Endothelial cell (in vitro differentiated cells): ENCODE measurements at regions not wholly inside any gene's neighbourhood (a gene's known extent, or its start where the extent isn't known, plus 50 kb on each side); places are given as distances from the start of the nearest gene placed in this dataset.

Source experiments
- DNase-seq: peaks from one replicate; pipeline ENCODE4 v3.0.0; 2021; ENCODE audit warnings: low spot score
- H3K27ac Mint-ChIP-seq: one replicate; pipeline ENCODE4 v1.8.0; 2021; ENCODE audit warnings: mixed read lengths, inconsistent platforms; ENCODE audit not compliant: unreplicated experiment
- H3K27me3 Mint-ChIP-seq: one replicate; pipeline ENCODE4 v1.8.0; 2021; ENCODE audit warnings: mild to moderate bottlenecking, moderate library complexity, mixed read lengths, inconsistent platforms; ENCODE audit not compliant: unreplicated experiment
- H3K36me3 Mint-ChIP-seq: one replicate; pipeline ENCODE4 v1.8.0; 2021; ENCODE audit warnings: mild to moderate bottlenecking, low read depth, mixed read lengths, inconsistent platforms; ENCODE audit not compliant: unreplicated experiment
- H3K4me1 Mint-ChIP-seq: one replicate; pipeline ENCODE4 v1.8.0; 2021; ENCODE audit warnings: mild to moderate bottlenecking, mixed read lengths, inconsistent platforms; ENCODE audit not compliant: unreplicated experiment
- H3K4me3 Mint-ChIP-seq: one replicate; pipeline ENCODE4 v1.8.0; 2021; ENCODE audit warnings: mild to moderate bottlenecking, mixed read lengths, inconsistent platforms; ENCODE audit not compliant: unreplicated experiment
- H3K9me3 Mint-ChIP-seq: one replicate; pipeline ENCODE4 v1.8.0; 2021; ENCODE audit warnings: mixed read lengths, inconsistent platforms; ENCODE audit not compliant: unreplicated experiment
- TF ChIP-seq, protein P1 (sequence below): fragments of 200-600 bp; sonication (generic); IDR thresholded peaks from one replicate; pipeline ENCODE4 v1.5.0; 2021; ENCODE audit warnings: antibody characterized with exemption; ENCODE audit not compliant: unreplicated experiment

GRCh38 chr1:70864302-70864701 lies 183.3 kb downstream of the PTGER3 start:
- Mint-ChIP-seq H3K9me3 (no peaks in the 10 kb centered on the region), H3K4me1 (peaks cover 5% of the 10 kb centered on the region), H3K27me3 (peaks cover 1% of the 10 kb centered on the region), H3K27ac (no peak overlapping the region), H3K36me3 (no peaks in the 10 kb centered on the region), H3K4me3 (no peak overlapping the region)
- TF ChIP-seq, protein P1, sequence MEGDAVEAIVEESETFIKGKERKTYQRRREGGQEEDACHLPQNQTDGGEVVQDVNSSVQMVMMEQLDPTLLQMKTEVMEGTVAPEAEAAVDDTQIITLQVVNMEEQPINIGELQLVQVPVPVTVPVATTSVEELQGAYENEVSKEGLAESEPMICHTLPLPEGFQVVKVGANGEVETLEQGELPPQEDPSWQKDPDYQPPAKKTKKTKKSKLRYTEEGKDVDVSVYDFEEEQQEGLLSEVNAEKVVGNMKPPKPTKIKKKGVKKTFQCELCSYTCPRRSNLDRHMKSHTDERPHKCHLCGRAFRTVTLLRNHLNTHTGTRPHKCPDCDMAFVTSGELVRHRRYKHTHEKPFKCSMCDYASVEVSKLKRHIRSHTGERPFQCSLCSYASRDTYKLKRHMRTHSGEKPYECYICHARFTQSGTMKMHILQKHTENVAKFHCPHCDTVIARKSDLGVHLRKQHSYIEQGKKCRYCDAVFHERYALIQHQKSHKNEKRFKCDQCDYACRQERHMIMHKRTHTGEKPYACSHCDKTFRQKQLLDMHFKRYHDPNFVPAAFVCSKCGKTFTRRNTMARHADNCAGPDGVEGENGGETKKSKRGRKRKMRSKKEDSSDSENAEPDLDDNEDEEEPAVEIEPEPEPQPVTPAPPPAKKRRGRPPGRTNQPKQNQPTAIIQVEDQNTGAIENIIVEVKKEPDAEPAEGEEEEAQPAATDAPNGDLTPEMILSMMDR, result no peak
- no peak for DNase-seq

DNA sequence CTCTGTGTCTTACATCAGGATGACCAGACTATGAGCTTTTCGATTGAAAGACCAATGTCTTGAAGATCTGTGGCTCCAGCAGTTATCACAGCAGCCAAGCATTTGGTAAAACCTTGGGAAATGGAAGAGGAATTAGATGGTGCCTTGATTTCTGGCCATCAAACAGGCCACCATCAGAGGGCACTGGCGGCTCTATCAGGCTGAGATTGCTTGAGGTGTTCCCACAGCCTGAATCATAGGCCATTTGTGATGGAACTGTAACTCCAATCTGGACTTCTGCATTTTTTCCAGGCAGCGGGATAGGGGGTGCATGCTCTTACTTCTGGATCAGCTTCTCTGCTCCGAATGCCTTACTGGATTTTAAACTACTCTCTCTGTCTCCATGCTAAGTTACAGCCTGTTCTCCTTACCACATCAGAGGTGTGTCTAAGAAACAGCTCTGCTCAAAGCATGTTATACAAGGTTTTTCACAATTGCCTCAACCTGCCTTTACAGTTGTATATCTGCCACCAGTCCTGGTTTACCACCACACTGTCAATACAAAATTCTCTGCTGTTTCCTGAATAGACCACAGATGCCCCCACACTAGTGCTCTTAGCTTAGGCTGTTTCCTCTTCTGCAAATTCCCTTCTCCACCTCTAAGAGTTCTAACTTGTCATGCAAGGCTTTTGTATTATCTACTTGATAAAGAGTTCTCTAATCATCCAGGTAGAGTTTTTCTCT lies 180.9 kb downstream of the PTGER3 start:
- Mint-ChIP-seq H3K4me1 (peaks cover 5% of the 10 kb centered on the region), H3K27ac (no peak overlapping the region), H3K4me3 (no peak overlapping the region), H3K9me3 (no peaks in the 10 kb centered on the region), H3K36me3 (no peaks in the 10 kb centered on the region), H3K27me3 (peaks cover 1% of the 10 kb centered on the region)
- TF ChIP-seq, protein P1, result no peak
- no peak for DNase-seq

DNA sequence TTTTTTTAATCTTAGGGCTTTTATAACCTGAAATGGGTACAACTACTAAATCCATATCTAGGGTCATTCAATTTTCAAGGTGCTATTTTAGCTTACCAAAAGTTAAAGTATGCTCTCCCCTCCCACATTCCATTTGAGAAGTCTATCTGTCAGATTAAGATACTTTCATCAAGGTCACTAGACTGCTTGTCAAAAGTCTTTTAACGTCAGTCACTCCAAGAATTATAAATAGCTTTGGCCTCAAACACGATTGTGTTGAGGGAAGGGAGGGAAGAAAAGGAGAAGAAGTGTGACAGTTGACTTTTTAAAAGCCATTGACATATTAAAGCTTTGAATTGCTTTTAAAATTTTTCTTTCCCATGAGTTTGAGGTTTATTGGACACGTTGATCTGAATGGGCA lies 175.8 kb downstream of the PTGER3 start:
- H3K27ac Mint-ChIP-seq, result no peak overlapping the region
- TF ChIP-seq, protein P1, result no peak
- no peaks in the 10 kb centered on the region for H3K36me3 Mint-ChIP-seq
- H3K9me3 Mint-ChIP-seq, result no peaks in the 10 kb centered on the region
- H3K4me3 Mint-ChIP-seq, result no peak overlapping the region
- H3K4me1 Mint-ChIP-seq, result peaks cover 3% of the 10 kb centered on the region
- DNase-seq, result no peak
- H3K27me3 Mint-ChIP-seq, result no peaks in the 10 kb centered on the region

DNA sequence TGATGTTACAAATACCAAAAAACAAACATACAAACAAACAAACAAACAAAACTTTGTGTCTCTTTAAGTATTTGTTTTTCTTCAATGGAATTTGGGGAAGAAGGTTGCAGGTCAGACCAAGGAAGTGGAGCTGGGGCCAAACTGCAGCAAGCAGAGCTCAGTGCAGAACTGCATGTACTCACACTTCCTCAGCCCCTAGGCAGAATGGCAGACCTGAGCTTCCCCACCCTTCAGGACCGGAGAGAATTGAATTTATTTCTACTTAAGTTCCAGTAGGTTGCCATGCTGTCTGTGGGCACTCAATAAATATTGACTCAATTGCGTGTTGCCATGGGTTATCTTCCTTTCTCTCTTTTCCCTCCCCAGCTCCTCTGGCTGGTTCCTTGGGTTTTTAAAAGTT lies 173.6 kb downstream of the PTGER3 start:
- no peaks in the 10 kb centered on the region for H3K36me3 Mint-ChIP-seq
- H3K27ac Mint-ChIP-seq, result no peak overlapping the region
- H3K4me3 Mint-ChIP-seq, result no peak overlapping the region
- no peak for DNase-seq
- no peaks in the 10 kb centered on the region for H3K4me1 Mint-ChIP-seq
- H3K27me3 Mint-ChIP-seq, result no peaks in the 10 kb centered on the region
- TF ChIP-seq, protein P1, result no peak
- no peaks in the 10 kb centered on the region for H3K9me3 Mint-ChIP-seq

DNA sequence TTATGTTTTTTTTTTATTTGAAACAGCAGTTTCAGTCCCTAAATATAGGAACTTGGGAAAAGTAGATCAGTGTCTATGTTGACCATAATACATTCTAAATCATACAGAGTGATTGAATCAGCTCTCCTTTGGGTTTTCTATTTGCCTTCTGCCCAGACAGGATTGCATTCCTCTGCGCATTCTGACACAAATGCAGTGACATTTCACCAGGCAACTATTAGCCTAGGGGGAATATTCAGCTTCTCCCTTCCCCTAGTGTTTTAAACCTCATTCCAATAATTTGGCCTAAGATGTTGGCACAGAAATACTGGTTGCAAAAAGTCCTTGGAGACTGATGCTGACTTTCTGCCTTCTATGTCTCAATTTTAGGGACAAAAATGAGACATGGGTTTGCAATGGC lies 172.8 kb downstream of the PTGER3 start:
- Mint-ChIP-seq H3K4me3 (no peak overlapping the region), H3K27me3 (no peaks in the 10 kb centered on the region), H3K9me3 (no peaks in the 10 kb centered on the region), H3K27ac (no peak overlapping the region), H3K36me3 (no peaks in the 10 kb centered on the region), H3K4me1 (no peaks in the 10 kb centered on the region)
- DNase-seq, result no peak
- TF ChIP-seq, protein P1, result no peak
